ENCODE measurements at regions not wholly inside any gene's neighbourhood (a gene's known extent, or its start where the extent isn't known, plus 50 kb on each side); places are given as distances from the start of the nearest gene placed in this dataset.

DNA sequence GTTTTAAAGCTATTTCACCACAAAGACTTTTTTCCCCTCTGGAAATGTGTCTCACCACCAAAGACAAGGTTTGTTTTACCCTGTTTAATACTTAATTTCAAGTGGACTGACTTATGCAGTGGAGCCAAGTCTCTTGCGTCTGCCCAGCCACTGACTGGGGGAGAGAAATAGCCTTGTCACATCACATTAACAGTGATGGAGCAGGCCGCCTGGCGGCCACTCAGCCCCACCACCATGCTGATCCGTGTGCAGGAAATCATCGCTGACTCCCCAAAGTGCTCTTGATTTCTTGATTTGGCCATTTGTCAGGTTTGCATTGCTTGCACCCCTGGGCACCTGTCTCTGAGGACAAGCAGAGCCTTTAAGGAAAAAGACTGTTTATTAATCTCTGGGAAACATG lies 334.1 kb downstream of the GLRX3 start:
- TF ChIP-seq, protein P1, sequence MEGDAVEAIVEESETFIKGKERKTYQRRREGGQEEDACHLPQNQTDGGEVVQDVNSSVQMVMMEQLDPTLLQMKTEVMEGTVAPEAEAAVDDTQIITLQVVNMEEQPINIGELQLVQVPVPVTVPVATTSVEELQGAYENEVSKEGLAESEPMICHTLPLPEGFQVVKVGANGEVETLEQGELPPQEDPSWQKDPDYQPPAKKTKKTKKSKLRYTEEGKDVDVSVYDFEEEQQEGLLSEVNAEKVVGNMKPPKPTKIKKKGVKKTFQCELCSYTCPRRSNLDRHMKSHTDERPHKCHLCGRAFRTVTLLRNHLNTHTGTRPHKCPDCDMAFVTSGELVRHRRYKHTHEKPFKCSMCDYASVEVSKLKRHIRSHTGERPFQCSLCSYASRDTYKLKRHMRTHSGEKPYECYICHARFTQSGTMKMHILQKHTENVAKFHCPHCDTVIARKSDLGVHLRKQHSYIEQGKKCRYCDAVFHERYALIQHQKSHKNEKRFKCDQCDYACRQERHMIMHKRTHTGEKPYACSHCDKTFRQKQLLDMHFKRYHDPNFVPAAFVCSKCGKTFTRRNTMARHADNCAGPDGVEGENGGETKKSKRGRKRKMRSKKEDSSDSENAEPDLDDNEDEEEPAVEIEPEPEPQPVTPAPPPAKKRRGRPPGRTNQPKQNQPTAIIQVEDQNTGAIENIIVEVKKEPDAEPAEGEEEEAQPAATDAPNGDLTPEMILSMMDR (optimal IDR thresholded peaks at IDR 0.05 in 1 of 3, IDR thresholded peaks at IDR 0.05 in 1 of 3, conservative IDR thresholded peaks at IDR 0.05 in 1 of 3; ENCODE audit: extremely low read depth in 1 of 3, insufficient read depth in 2 of 3, low read length in 3 of 3) = no peak
- TF ChIP-seq EZH2 (IDR thresholded peaks at IDR 0.05; ENCODE audit: low read length) = no peak
